K562 (cell line): ENCODE measurements at regions not wholly inside any gene's neighbourhood (a gene's known extent, or its start where the extent isn't known, plus 50 kb on each side); places are given as distances from the start of the nearest gene placed in this dataset.

ENCODE experiments used
- ARNT ChIP-seq, 2 experiments: fragments of 450-650 bp; IDR thresholded peaks; 2 replicates each; pipeline ENCODE4 v1.6.1; 2016; ENCODE audit warnings: mild to moderate bottlenecking in 1 of 2
- ATF7 ChIP-seq: fragments of 450-650 bp; IDR thresholded peaks from 2 replicates; pipeline ENCODE4 v1.7.1; 2014; ENCODE audit warnings: mild to moderate bottlenecking, moderate library complexity
- CEBPB ChIP-seq: fragments of 450-650 bp; IDR thresholded peaks from 2 replicates; pipeline ENCODE4 v1.6.1; 2016; ENCODE audit warnings: missing genetic modification characterization, missing compliant biosample characterization
- MAX ChIP-seq: sonication (generic); formaldehyde crosslinking; IDR thresholded peaks from 2 replicates; pipeline ENCODE4 v1.9.0; 2022; ENCODE audit warnings: mild to moderate bottlenecking, missing genetic modification reagents
- NR3C1 ChIP-seq: sonication (generic); formaldehyde crosslinking; IDR thresholded peaks from 2 replicates; pipeline ENCODE4 v1.8.1; 2022; ENCODE audit warnings: missing genetic modification reagents
- PREB ChIP-seq: sonication (generic); formaldehyde crosslinking; IDR thresholded peaks from 2 replicates; pipeline ENCODE4 v1.8.1; 2023; ENCODE audit warnings: mild to moderate bottlenecking, missing genetic modification reagents

- TF ChIP-seq ARNT (IDR thresholded peaks at IDR 0.05) (no peak), MAX (no peak), ATF7 (no peak), CEBPB (no peak), PREB (CRISPR knock-in tag) (no peak), NR3C1 (CRISPR knock-in tag) (no peak)
Measured at GRCh38 chr9:764986-765385, 76.5 kb upstream of the DMRT1 start.
